SK-N-SH treated with all-trans-retinoic acid at 6 μM for 48 hours (cell line): ENCODE measurements at regions not wholly inside any gene's neighbourhood (a gene's known extent, or its start where the extent isn't known, plus 50 kb on each side); places are given as distances from the start of the nearest gene placed in this dataset.

Experiments used
- ATAC-seq: fragments of 200-7000 bp; cut with Tn5 transposase; 3 replicates; pipeline ENCODE4 v1.9.1; 2020; ENCODE audit warnings: mild to moderate bottlenecking, moderate library complexity
- ARNTL ChIP-seq: fragments of 450-650 bp; formaldehyde crosslinking; IDR thresholded peaks from 2 replicates; pipeline ENCODE4 v1.5.0; 2020; ENCODE audit warnings: low read depth, mild to moderate bottlenecking, moderate library complexity, borderline replicate concordance
- BACH2 ChIP-seq: fragments of 250-450 bp; sonication (Bioruptor Pico); IDR thresholded peaks from 2 replicates; pipeline ENCODE4 v1.9.0; 2021; ENCODE audit warnings: mild to moderate bottlenecking, borderline replicate concordance
- CREB5 ChIP-seq: fragments of 250-450 bp; sonication (Bioruptor Pico); IDR thresholded peaks from 2 replicates; pipeline ENCODE4 v1.5.1; 2020; ENCODE audit warnings: low read depth, mild to moderate bottlenecking, moderate library complexity
- CSDC2 ChIP-seq: fragments of 250-450 bp; sonication (Bioruptor Pico); IDR thresholded peaks from 2 replicates; pipeline ENCODE4 v1.5.0; 2020; ENCODE audit warnings: mild to moderate bottlenecking, moderate library complexity
- ESRRG ChIP-seq: fragments of 250-450 bp; sonication (Bioruptor Pico); IDR thresholded peaks from 2 replicates; pipeline ENCODE4 v1.6.1; 2021; ENCODE audit warnings: mild to moderate bottlenecking
- ISL1 ChIP-seq: fragments of 250-450 bp; sonication (Bioruptor Pico); IDR thresholded peaks from 2 replicates; pipeline ENCODE4 v2.1.2; 2022; ENCODE audit warnings: mild to moderate bottlenecking, moderate library complexity
- OSR1 ChIP-seq: fragments of 250-450 bp; sonication (Bioruptor Pico); IDR thresholded peaks from 2 replicates; pipeline ENCODE4 v1.8.0; 2022; ENCODE audit warnings: moderate library complexity, mild to moderate bottlenecking, inconsistent platforms
- PATZ1 ChIP-seq: fragments of 250-450 bp; sonication (Bioruptor Pico); IDR thresholded peaks from 2 replicates; pipeline ENCODE4 v1.8.0; 2020; ENCODE audit warnings: mild to moderate bottlenecking, moderate library complexity, borderline replicate concordance
- PPARA ChIP-seq: fragments of 250-450 bp; sonication (Bioruptor Pico); IDR thresholded peaks from 2 replicates; pipeline ENCODE4 v1.5.0; 2020; ENCODE audit warnings: mild to moderate bottlenecking, borderline replicate concordance
- RARB ChIP-seq: fragments of 250-450 bp; sonication (Bioruptor Pico); IDR thresholded peaks from 2 replicates; pipeline ENCODE4 v1.8.0; 2021; ENCODE audit warnings: mild to moderate bottlenecking, moderate library complexity
- SNAI2 ChIP-seq: fragments of 250-450 bp; sonication (Bioruptor Pico); IDR thresholded peaks from 2 replicates; pipeline ENCODE4 v1.5.0; 2020; ENCODE audit warnings: mild to moderate bottlenecking, moderate library complexity
- TCF4 ChIP-seq: fragments of 250-450 bp; sonication (Bioruptor Pico); IDR thresholded peaks from 2 replicates; pipeline ENCODE4 v1.8.0; 2021; ENCODE audit warnings: mild to moderate bottlenecking, moderate library complexity, borderline replicate concordance
- TOX ChIP-seq: fragments of 250-450 bp; sonication (Bioruptor Pico); IDR thresholded peaks from 2 replicates; pipeline ENCODE4 v1.8.0; 2021; ENCODE audit warnings: mild to moderate bottlenecking, moderate library complexity, borderline replicate concordance
- ZC3H10 ChIP-seq: fragments of 250-450 bp; sonication (Bioruptor Pico); IDR thresholded peaks from 2 replicates; pipeline ENCODE4 v1.5.1; 2021; ENCODE audit warnings: mild to moderate bottlenecking, moderate library complexity
- ZFP3 ChIP-seq: fragments of 250-450 bp; sonication (Bioruptor Pico); IDR thresholded peaks from 2 replicates; pipeline ENCODE4 v1.5.0; 2020; ENCODE audit warnings: mild to moderate bottlenecking, moderate library complexity
- ZFP30 ChIP-seq: fragments of 450-650 bp; formaldehyde crosslinking; IDR thresholded peaks from 2 replicates; pipeline ENCODE4 v1.5.0; 2022; ENCODE audit warnings: mild to moderate bottlenecking, moderate library complexity
- ZNF565 ChIP-seq: fragments of 450-650 bp; formaldehyde crosslinking; conservative IDR thresholded peaks from 2 replicates; pipeline ENCODE4 v1.5.0; 2020; ENCODE audit warnings: low read depth, mild to moderate bottlenecking, moderate library complexity
- ZNF70 ChIP-seq: fragments of 450-650 bp; formaldehyde crosslinking; IDR thresholded peaks from 2 replicates; pipeline ENCODE4 v1.5.0; 2020; ENCODE audit warnings: mild to moderate bottlenecking, moderate library complexity
- ZNF8 ChIP-seq: fragments of 450-650 bp; formaldehyde crosslinking; IDR thresholded peaks from 2 replicates; pipeline ENCODE4 v1.5.0; 2020; ENCODE audit warnings: mild to moderate bottlenecking, moderate library complexity
- TF ChIP-seq, protein P1 (sequence below): fragments of 250-450 bp; sonication (Bioruptor Pico); IDR thresholded peaks from 2 replicates; pipeline ENCODE4 v1.5.1; 2021; ENCODE audit warnings: mild to moderate bottlenecking, moderate library complexity
- TF ChIP-seq, protein P2 (sequence below): fragments of 250-450 bp; sonication (Bioruptor Pico); IDR thresholded peaks from 2 replicates; pipeline ENCODE4 v1.5.0; 2020; ENCODE audit warnings: mild to moderate bottlenecking, moderate library complexity
- TF ChIP-seq, protein P3 (sequence below): fragments of 250-450 bp; sonication (Bioruptor Pico); IDR thresholded peaks from 2 replicates; pipeline ENCODE4 v1.8.0; 2021; ENCODE audit warnings: low read depth, mild to moderate bottlenecking, moderate library complexity, borderline replicate concordance

GRCh38 chr5:3190930-3191329 is 404.7 kb upstream of the IRX1 start:
- ATAC-seq: no peak
- TF ChIP-seq ZNF8 (CRISPR knock-in tag): no peak
- TF ChIP-seq, protein P1, sequence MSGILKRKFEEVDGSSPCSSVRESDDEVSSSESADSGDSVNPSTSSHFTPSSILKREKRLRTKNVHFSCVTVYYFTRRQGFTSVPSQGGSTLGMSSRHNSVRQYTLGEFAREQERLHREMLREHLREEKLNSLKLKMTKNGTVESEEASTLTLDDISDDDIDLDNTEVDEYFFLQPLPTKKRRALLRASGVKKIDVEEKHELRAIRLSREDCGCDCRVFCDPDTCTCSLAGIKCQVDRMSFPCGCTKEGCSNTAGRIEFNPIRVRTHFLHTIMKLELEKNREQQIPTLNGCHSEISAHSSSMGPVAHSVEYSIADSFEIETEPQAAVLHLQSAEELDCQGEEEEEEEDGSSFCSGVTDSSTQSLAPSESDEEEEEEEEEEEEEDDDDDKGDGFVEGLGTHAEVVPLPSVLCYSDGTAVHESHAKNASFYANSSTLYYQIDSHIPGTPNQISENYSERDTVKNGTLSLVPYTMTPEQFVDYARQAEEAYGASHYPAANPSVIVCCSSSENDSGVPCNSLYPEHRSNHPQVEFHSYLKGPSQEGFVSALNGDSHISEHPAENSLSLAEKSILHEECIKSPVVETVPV: no peak
- no peak for TF ChIP-seq RARB (CRISPR knock-in tag)
- TF ChIP-seq ZC3H10 (CRISPR knock-in tag): no peak
- TF ChIP-seq TOX (CRISPR knock-in tag): no peak
- no peak for TF ChIP-seq CSDC2 (CRISPR knock-in tag)
- TF ChIP-seq ESRRG (CRISPR knock-in tag): no peak
- TF ChIP-seq ISL1 (CRISPR knock-in tag): no peak
- no peak for TF ChIP-seq ARNTL (CRISPR knock-in tag)
- TF ChIP-seq ZFP30: no peak

DNA sequence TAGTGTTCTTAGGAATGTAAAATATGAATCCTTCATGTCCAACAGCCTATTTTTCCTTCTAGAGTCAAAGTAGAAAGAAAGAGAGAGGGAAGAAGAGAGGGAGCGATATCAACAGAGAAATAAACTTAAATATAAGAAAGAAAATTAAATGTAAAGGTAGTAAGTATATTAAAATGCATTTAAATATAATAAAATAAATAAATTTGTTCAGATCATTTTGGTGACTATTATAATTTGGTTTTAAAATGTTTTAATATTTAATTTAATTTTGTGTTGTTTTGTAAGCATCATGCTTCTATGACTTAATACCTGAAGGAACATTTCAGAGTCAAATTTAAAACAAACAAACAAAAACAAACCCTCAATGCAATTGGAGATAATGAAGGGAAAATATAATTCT is 405.2 kb upstream of the IRX1 start:
- TF ChIP-seq TOX (CRISPR knock-in tag): no peak
- no peak for TF ChIP-seq SNAI2 (CRISPR knock-in tag)
- TF ChIP-seq ARNTL (CRISPR knock-in tag): no peak
- no peak for TF ChIP-seq CSDC2 (CRISPR knock-in tag)
- TF ChIP-seq TCF4 (CRISPR knock-in tag): no peak
- TF ChIP-seq ZC3H10 (CRISPR knock-in tag): no peak
- TF ChIP-seq BACH2 (CRISPR knock-in tag): no peak
- TF ChIP-seq, protein P2, sequence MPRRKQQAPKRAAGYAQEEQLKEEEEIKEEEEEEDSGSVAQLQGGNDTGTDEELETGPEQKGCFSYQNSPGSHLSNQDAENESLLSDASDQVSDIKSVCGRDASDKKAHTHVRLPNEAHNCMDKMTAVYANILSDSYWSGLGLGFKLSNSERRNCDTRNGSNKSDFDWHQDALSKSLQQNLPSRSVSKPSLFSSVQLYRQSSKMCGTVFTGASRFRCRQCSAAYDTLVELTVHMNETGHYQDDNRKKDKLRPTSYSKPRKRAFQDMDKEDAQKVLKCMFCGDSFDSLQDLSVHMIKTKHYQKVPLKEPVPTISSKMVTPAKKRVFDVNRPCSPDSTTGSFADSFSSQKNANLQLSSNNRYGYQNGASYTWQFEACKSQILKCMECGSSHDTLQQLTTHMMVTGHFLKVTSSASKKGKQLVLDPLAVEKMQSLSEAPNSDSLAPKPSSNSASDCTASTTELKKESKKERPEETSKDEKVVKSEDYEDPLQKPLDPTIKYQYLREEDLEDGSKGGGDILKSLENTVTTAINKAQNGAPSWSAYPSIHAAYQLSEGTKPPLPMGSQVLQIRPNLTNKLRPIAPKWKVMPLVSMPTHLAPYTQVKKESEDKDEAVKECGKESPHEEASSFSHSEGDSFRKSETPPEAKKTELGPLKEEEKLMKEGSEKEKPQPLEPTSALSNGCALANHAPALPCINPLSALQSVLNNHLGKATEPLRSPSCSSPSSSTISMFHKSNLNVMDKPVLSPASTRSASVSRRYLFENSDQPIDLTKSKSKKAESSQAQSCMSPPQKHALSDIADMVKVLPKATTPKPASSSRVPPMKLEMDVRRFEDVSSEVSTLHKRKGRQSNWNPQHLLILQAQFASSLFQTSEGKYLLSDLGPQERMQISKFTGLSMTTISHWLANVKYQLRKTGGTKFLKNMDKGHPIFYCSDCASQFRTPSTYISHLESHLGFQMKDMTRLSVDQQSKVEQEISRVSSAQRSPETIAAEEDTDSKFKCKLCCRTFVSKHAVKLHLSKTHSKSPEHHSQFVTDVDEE (CRISPR knock-in tag): no peak
- no peak for TF ChIP-seq ZNF8 (CRISPR knock-in tag)
- no peak for TF ChIP-seq ZNF70 (CRISPR knock-in tag)
- TF ChIP-seq ZFP3 (CRISPR knock-in tag): no peak
- TF ChIP-seq PPARA (CRISPR knock-in tag): no peak
- TF ChIP-seq OSR1 (CRISPR knock-in tag): no peak
- TF ChIP-seq, protein P3, sequence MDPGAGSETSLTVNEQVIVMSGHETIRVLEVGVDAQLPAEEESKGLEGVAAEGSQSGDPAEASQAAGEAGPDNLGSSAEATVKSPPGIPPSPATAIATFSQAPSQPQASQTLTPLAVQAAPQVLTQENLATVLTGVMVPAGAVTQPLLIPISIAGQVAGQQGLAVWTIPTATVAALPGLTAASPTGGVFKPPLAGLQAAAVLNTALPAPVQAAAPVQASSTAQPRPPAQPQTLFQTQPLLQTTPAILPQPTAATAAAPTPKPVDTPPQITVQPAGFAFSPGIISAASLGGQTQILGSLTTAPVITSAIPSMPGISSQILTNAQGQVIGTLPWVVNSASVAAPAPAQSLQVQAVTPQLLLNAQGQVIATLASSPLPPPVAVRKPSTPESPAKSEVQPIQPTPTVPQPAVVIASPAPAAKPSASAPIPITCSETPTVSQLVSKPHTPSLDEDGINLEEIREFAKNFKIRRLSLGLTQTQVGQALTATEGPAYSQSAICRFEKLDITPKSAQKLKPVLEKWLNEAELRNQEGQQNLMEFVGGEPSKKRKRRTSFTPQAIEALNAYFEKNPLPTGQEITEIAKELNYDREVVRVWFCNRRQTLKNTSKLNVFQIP: no peak
- TF ChIP-seq ZNF565 (CRISPR knock-in tag): no peak
- ATAC-seq: no peak

GRCh38 chr5:3187771-3188425 is 407.7 kb upstream of the IRX1 start:
- no peak for TF ChIP-seq TOX (CRISPR knock-in tag)
- TF ChIP-seq CREB5 (CRISPR knock-in tag): no peak
- TF ChIP-seq, protein P1: no peak
- TF ChIP-seq OSR1 (CRISPR knock-in tag): no peak
- TF ChIP-seq PATZ1: no peak
- no peak for TF ChIP-seq TCF4 (CRISPR knock-in tag)
- TF ChIP-seq, all 23 proteins: peak for 0
- no peak for ATAC-seq
